Activated CD4-positive, alpha-beta T cell treated with anti-CD3 and anti-CD28 coated beads, Interleukin-2, amount 10 ng/mL, durations not matched to agents 7 days and 5 days (primary cell): ENCODE measurements at regions not wholly inside any gene's neighbourhood (a gene's known extent, or its start where the extent isn't known, plus 50 kb on each side); places are given as distances from the start of the nearest gene placed in this dataset.

ENCODE experiments used
- CTCF ChIA-PET: fragments of 350-600 bp; sonication (Branson Sonifier 250); formaldehyde crosslinking; loops from one replicate; lab custom pipeline; 2021; ENCODE audit warnings: antibody characterized with exemption; lab: Charles Lee
- POLR2A ChIA-PET: fragments of 350-600 bp; sonication (Branson Sonifier 250); formaldehyde crosslinking; loops from one replicate; lab custom pipeline; 2021; ENCODE audit warnings: antibody characterized with exemption; lab: Charles Lee
- DNase-seq: peaks from one replicate; pipeline ENCODE4 v3.0.0-alpha.2; 2020
- H3K27ac Mint-ChIP-seq: one replicate; pipeline ENCODE4 v1.8.0; 2021; ENCODE audit warnings: mild to moderate bottlenecking, moderate library complexity, mixed read lengths
- H3K27me3 Mint-ChIP-seq: one replicate; pipeline ENCODE4 v1.8.0; 2021; ENCODE audit warnings: mixed read lengths
- H3K36me3 Mint-ChIP-seq: one replicate; pipeline ENCODE4 v1.8.0; 2021; ENCODE audit warnings: low read depth, mixed read lengths
- H3K4me1 Mint-ChIP-seq: one replicate; pipeline ENCODE4 v1.8.0; 2021; ENCODE audit warnings: mixed read lengths
- H3K4me3 Mint-ChIP-seq: one replicate; pipeline ENCODE4 v1.8.0; 2021; ENCODE audit warnings: mild to moderate bottlenecking, moderate library complexity, mixed read lengths
- H3K9me3 Mint-ChIP-seq: one replicate; pipeline ENCODE4 v1.8.0; 2021; ENCODE audit warnings: mixed read lengths

GRCh38 chr18:78582898-78583738 is 396.5 kb upstream of the SALL3 start:
- CTCF ChIA-PET: no interaction called here
- POLR2A ChIA-PET: no interaction called here
- Mint-ChIP-seq H3K27me3 (no peaks in the 10 kb centered on the region), H3K36me3 (no peaks in the 10 kb centered on the region), H3K4me1 (no peaks in the 10 kb centered on the region), H3K4me3 (no peak overlapping the region), H3K9me3 (no peaks in the 10 kb centered on the region), H3K27ac (no peak overlapping the region)
- no peak for DNase-seq

- DNase-seq: no peak
- ChIA-PET POLR2A (no interaction called here), CTCF (no interaction called here)
- Mint-ChIP-seq H3K4me3 (no peak overlapping the region), H3K36me3 (no peaks in the 10 kb centered on the region), H3K27me3 (no peaks in the 10 kb centered on the region), H3K9me3 (no peaks in the 10 kb centered on the region), H3K4me1 (no peaks in the 10 kb centered on the region), H3K27ac (no peak overlapping the region)
These were observed 395.7 kb upstream of the SALL3 start for GRCh38 chr18:78583739-78584458.

GRCh38 chr18:78584459-78585022 is 395.1 kb upstream of the SALL3 start:
- CTCF ChIA-PET: no interaction called here
- Mint-ChIP-seq H3K4me3 (no peak overlapping the region), H3K36me3 (no peaks in the 10 kb centered on the region), H3K27me3 (no peaks in the 10 kb centered on the region), H3K4me1 (no peaks in the 10 kb centered on the region), H3K27ac (no peak overlapping the region), H3K9me3 (no peaks in the 10 kb centered on the region)
- no peak for DNase-seq
- POLR2A ChIA-PET: no interaction called here

DNA sequence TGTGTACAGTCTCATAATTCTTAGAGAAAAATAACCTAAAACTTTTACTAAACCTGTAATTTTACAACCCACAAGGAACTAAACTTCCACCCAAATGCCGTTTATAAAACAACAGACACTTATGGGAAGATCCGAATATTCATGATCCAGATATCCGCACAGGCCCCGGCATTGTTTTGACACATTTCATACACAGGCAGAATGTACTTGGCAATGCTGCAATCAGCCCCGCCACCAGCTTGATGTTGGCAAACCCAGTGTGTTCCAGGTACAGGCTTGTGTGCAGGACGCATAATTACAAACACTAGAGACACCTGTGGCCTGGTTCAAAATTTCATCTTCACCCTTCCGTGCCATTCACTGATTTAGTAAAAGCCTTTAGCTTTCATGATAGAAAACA is 393.0 kb upstream of the SALL3 start:
- Mint-ChIP-seq H3K4me1 (no peaks in the 10 kb centered on the region), H3K36me3 (no peaks in the 10 kb centered on the region), H3K27ac (no peak overlapping the region), H3K4me3 (no peak overlapping the region), H3K9me3 (no peaks in the 10 kb centered on the region), H3K27me3 (no peaks in the 10 kb centered on the region)
- DNase-seq: no peak
- ChIA-PET CTCF (no interaction called here), POLR2A (no interaction called here)

GRCh38 chr18:78587096-78587495 is 392.5 kb upstream of the SALL3 start:
- Mint-ChIP-seq H3K27ac (no peak overlapping the region), H3K4me3 (no peak overlapping the region), H3K27me3 (no peaks in the 10 kb centered on the region), H3K9me3 (no peaks in the 10 kb centered on the region), H3K36me3 (no peaks in the 10 kb centered on the region), H3K4me1 (no peaks in the 10 kb centered on the region)
- ChIA-PET CTCF (no interaction called here), POLR2A (no interaction called here)
- DNase-seq: no peak

GRCh38 chr18:78587626-78588600 is 391.7 kb upstream of the SALL3 start:
- POLR2A ChIA-PET: no interaction called here
- H3K4me3 Mint-ChIP-seq: no peak overlapping the region

DNA sequence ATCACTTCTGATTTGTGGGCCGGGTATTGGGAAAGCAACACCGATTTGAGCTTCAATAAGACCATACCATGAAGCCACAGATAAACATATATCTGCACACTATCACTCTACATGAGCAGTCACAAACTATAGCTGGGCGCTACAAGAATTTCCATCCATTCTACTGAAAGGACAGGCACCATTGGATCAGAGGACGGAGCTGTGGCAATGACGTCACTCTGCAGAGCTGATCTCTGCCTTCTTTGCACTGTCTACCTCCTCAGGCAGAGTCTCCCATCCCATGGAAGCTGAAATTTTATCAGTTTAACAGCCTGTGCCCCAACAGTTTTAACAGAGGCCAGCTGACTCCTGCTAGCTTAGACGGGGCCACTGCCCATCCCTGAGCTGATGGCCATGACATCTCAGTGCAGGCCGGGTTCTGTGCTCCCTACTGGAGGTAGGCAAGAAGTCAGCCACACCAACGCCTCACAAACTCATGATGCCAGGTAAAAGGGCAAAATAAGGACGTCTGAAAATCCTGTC is 389.6 kb upstream of the SALL3 start:
- POLR2A ChIA-PET: no interaction called here
- DNase-seq: no peak
- no peak overlapping the region for H3K4me3 Mint-ChIP-seq

More at GRCh38 chr18:78587626-78588600, 391.7 kb upstream of the SALL3 start:
- H3K9me3 Mint-ChIP-seq: no peaks in the 10 kb centered on the region
- CTCF ChIA-PET: no interaction called here
- no peaks in the 10 kb centered on the region for H3K36me3 Mint-ChIP-seq
- no peaks in the 10 kb centered on the region for H3K4me1 Mint-ChIP-seq
- no peak for DNase-seq
- H3K27ac Mint-ChIP-seq: no peak overlapping the region
- H3K27me3 Mint-ChIP-seq: no peaks in the 10 kb centered on the region

GRCh38 chr18:78595453-78595852 is 384.2 kb upstream of the SALL3 start:
- Mint-ChIP-seq H3K4me3 (no peak overlapping the region), H3K27me3 (no peaks in the 10 kb centered on the region), H3K36me3 (no peaks in the 10 kb centered on the region), H3K9me3 (peaks cover 9% of the 10 kb centered on the region), H3K4me1 (no peaks in the 10 kb centered on the region), H3K27ac (no peak overlapping the region)
- no peak for DNase-seq
- ChIA-PET POLR2A (no interaction called here), CTCF (interaction anchor here (0.6 kb wide), 2 partner anchors 66 to 177 kb away, joined by 3 to 4 read pairs; no protein-coding TSS in a partner anchor)

More for the DNA sequence above, 389.6 kb upstream of the SALL3 start:
- H3K27ac Mint-ChIP-seq: no peak overlapping the region
- H3K27me3 Mint-ChIP-seq: no peaks in the 10 kb centered on the region
- H3K9me3 Mint-ChIP-seq: peaks cover 4% of the 10 kb centered on the region
- no peaks in the 10 kb centered on the region for H3K4me1 Mint-ChIP-seq
- no peaks in the 10 kb centered on the region for H3K36me3 Mint-ChIP-seq
- CTCF ChIA-PET: no interaction called here

DNA sequence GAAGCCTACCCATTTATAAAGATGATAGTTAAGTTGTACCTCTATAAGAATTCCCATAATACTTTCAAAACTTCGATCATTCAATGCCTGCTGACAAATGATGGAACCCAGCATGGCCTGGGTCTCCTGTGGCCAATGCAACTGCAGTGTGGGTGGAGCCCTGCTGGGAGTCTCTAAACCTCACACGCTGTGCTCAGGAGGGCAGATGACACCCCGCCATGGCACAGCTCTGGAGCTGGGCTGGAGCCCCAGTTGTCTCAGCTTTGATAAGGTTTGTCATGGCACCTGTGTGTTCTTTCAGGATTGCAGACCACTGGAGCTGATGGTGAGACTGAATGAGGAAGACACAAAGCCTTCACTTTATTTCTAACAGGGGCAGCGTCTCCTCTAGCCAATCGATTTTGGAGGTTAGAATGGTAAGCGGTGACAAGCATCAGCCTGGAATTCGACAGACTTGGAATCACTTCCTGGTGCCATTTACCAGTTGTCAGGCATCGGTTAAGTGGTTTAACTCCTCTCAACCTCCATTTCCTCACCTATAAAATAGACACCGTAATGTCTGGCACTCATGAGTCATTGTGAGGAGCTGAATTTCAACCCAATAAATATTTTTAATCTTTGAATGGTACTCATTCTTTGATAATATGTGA is 383.6 kb upstream of the SALL3 start:
- no peak overlapping the region for H3K27ac Mint-ChIP-seq
- ChIA-PET POLR2A (no interaction called here), CTCF (interaction anchor here (0.6 kb wide), 1 partner anchor 66 kb away, joined by 3 read pairs; no protein-coding TSS in a partner anchor)
- no peak for DNase-seq
- H3K4me3 Mint-ChIP-seq: no peak overlapping the region
- H3K27me3 Mint-ChIP-seq: no peaks in the 10 kb centered on the region
- no peaks in the 10 kb centered on the region for H3K4me1 Mint-ChIP-seq
- peaks cover 9% of the 10 kb centered on the region for H3K9me3 Mint-ChIP-seq
- no peaks in the 10 kb centered on the region for H3K36me3 Mint-ChIP-seq

- Mint-ChIP-seq H3K27me3 (no peaks in the 10 kb centered on the region), H3K27ac (no peak overlapping the region), H3K9me3 (peaks cover 9% of the 10 kb centered on the region), H3K36me3 (no peaks in the 10 kb centered on the region), H3K4me1 (no peaks in the 10 kb centered on the region), H3K4me3 (no peak overlapping the region)
- CTCF ChIA-PET: no interaction called here
- DNase-seq: no peak
- POLR2A ChIA-PET: no interaction called here
These were observed 382.7 kb upstream of the SALL3 start for GRCh38 chr18:78596794-78597345.

- Mint-ChIP-seq H3K27ac (no peak overlapping the region), H3K9me3 (peaks cover 6% of the 10 kb centered on the region), H3K4me3 (no peak overlapping the region), H3K36me3 (no peaks in the 10 kb centered on the region), H3K4me1 (no peaks in the 10 kb centered on the region), H3K27me3 (peaks cover 1% of the 10 kb centered on the region)
- CTCF ChIA-PET: no interaction called here
- POLR2A ChIA-PET: no interaction called here
- DNase-seq: no peak
These were observed 378.3 kb upstream of the SALL3 start for GRCh38 chr18:78601349-78601748.
